Loucy (cell line): ENCODE measurements at regions not wholly inside any gene's neighbourhood (a gene's known extent, or its start where the extent isn't known, plus 50 kb on each side); places are given as distances from the start of the nearest gene placed in this dataset.

ENCODE experiments used
- CTCF ChIP-seq: fragments of 200-600 bp; sonication (generic); conservative IDR thresholded peaks from 2 replicates; pipeline ENCODE4 v1.5.1; 2014; ENCODE audit warnings: mild to moderate bottlenecking, antibody characterized with exemption, low read length
- EZH2phosphoT487 ChIP-seq: fragments of 200-600 bp; IDR thresholded peaks from 2 replicates; pipeline ENCODE4 v1.6.1; 2018; ENCODE audit warnings: antibody characterized with exemption, mild to moderate bottlenecking, moderate library complexity, borderline replicate concordance

- no peak for TF ChIP-seq CTCF
- no peak for TF ChIP-seq EZH2phosphoT487
Measured at GRCh38 chr20:53839423-53840176, 230.8 kb downstream of the BCAS1 start.
